Fibroblast of lung (primary cell): ENCODE measurements at regions not wholly inside any gene's neighbourhood (a gene's known extent, or its start where the extent isn't known, plus 50 kb on each side); places are given as distances from the start of the nearest gene placed in this dataset.

Experiments
- CTCF ChIP-seq, 2 donors: IDR thresholded peaks in 1 of 2; conservative IDR thresholded peaks in 1 of 2; 1 replicate in 1 of 2; 2 replicates in 1 of 2; pipeline ENCODE4 v1.5.1; 2011 to 2012; ENCODE audit warnings: low read length in 2 of 2, control low read depth in 1 of 2, inconsistent platforms in 1 of 2, low read depth in 1 of 2, mild to moderate bottlenecking in 1 of 2
- EZH2 ChIP-seq: IDR thresholded peaks from 2 replicates; pipeline ENCODE4 v1.5.1; 2012; ENCODE audit warnings: low read length, control low read depth, mild to moderate bottlenecking; ENCODE audit errors: missing control alignments

- TF ChIP-seq CTCF (conservative IDR thresholded peaks at IDR 0.05 in 1 of 2, IDR thresholded peaks at IDR 0.05 in 1 of 2; ENCODE audit: low read depth in 1 of 2, low read length in 2 of 2) = no peak
- no peak for TF ChIP-seq EZH2
Measured at GRCh38 chr1:67952071-67952470, 98.4 kb downstream of the DIRAS3 start.
